ENCODE measurements at regions not wholly inside any gene's neighbourhood (a gene's known extent, or its start where the extent isn't known, plus 50 kb on each side); places are given as distances from the start of the nearest gene placed in this dataset.

DNA sequence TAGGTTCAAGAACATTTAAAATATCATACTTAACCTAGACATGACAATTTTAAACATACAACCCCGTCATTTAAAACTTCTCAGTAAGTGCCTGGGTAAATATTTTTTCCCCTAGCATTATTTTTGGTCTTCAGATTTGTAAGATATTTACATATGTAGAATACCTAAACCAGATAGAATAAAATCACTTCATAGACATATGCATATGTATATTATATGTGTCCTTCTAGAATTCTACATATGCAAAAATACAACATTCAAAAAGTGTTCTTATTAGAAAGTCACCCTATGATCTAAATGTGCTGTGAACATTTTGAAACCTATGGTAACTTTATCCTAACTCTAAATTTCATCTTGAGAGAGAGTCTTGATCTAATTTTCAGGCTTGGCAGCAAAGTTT, 1467.0 kb upstream of the B3GALT2 start:
- H3K4me1 ChIP-seq (ENCODE audit: insufficient read depth, low read length, poor library complexity, severe bottlenecking), result no peaks in the 10 kb centered on the region
- TF ChIP-seq, protein P1, sequence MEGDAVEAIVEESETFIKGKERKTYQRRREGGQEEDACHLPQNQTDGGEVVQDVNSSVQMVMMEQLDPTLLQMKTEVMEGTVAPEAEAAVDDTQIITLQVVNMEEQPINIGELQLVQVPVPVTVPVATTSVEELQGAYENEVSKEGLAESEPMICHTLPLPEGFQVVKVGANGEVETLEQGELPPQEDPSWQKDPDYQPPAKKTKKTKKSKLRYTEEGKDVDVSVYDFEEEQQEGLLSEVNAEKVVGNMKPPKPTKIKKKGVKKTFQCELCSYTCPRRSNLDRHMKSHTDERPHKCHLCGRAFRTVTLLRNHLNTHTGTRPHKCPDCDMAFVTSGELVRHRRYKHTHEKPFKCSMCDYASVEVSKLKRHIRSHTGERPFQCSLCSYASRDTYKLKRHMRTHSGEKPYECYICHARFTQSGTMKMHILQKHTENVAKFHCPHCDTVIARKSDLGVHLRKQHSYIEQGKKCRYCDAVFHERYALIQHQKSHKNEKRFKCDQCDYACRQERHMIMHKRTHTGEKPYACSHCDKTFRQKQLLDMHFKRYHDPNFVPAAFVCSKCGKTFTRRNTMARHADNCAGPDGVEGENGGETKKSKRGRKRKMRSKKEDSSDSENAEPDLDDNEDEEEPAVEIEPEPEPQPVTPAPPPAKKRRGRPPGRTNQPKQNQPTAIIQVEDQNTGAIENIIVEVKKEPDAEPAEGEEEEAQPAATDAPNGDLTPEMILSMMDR (conservative IDR thresholded peaks at IDR 0.05; ENCODE audit: low read length), result no peak
- no peak for TF ChIP-seq EZH2phosphoT487 (IDR thresholded peaks at IDR 0.05; ENCODE audit: borderline replicate concordance, low read depth, low read length)
- H2AFZ ChIP-seq (ENCODE audit: low read length), result no peak overlapping the region
- no peaks in the 10 kb centered on the region for H3K9me2 ChIP-seq (ENCODE audit: insufficient read depth, low read length)
- no peak for DNase-seq (ENCODE audit: low spot score)
- H3K4me3 ChIP-seq (ENCODE audit: low read depth, low read length, poor library complexity, severe bottlenecking), result no peak overlapping the region
- BruUV-seq (replicated peaks), result no TSS peak
- ChIA-PET CTCF (ENCODE audit: unreplicated experiment) (no interaction called here), POLR2A (no interaction called here)
- no peak overlapping the region for H3K27ac ChIP-seq (ENCODE audit: low read depth, low read length, poor library complexity, severe bottlenecking)
- no peaks in the 10 kb centered on the region for H3K79me2 ChIP-seq (ENCODE audit: insufficient read depth, low read depth, low read length)
- H3K4me2 ChIP-seq (ENCODE audit: low read length), result no peak overlapping the region
- H3K36me3 ChIP-seq (ENCODE audit: insufficient read depth, low read length), result no peaks in the 10 kb centered on the region
- H3K9me3 ChIP-seq (ENCODE audit: low read length), result no peaks in the 10 kb centered on the region
- H4K20me1 ChIP-seq (ENCODE audit: insufficient read depth, low read length), result no peaks in the 10 kb centered on the region
- intact Hi-C loops (cut with micrococcal nuclease; ENCODE audit: unreplicated experiment), result no loop called here

DNA sequence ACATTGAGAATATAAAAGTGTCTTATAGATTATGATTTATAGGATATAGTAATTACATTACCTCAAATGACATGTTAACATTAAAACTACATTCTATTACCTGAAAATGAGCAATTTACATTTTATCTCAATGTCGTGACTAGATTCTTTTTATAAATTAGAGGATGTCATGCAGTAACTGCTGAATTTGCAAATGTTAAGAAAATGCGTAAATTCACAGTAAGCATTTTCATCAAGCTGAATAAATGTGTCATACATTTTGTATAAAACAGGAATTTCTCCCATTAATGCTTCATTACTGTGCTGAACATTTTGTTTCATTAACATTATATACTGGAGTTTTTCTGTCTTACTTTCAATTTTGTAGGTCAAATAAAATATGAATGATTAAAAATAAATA, 1460.7 kb upstream of the B3GALT2 start:
- H3K27ac ChIP-seq (ENCODE audit: low read depth, low read length, poor library complexity, severe bottlenecking), result no peak overlapping the region
- no peaks in the 10 kb centered on the region for H3K79me2 ChIP-seq (ENCODE audit: insufficient read depth, low read depth, low read length)
- CTCF ChIA-PET (ENCODE audit: unreplicated experiment), result no interaction called here
- no peak overlapping the region for H3K4me2 ChIP-seq (ENCODE audit: low read length)
- intact Hi-C loops (cut with micrococcal nuclease; ENCODE audit: unreplicated experiment), result no loop called here
- TF ChIP-seq, protein P1 (conservative IDR thresholded peaks at IDR 0.05; ENCODE audit: low read length), result no peak
- TF ChIP-seq EZH2phosphoT487 (IDR thresholded peaks at IDR 0.05; ENCODE audit: borderline replicate concordance, low read depth, low read length), result no peak
- no peaks in the 10 kb centered on the region for H4K20me1 ChIP-seq (ENCODE audit: insufficient read depth, low read length)
- DNase-seq (ENCODE audit: low spot score), result no peak
- H3K36me3 ChIP-seq (ENCODE audit: insufficient read depth, low read length), result no peaks in the 10 kb centered on the region
- H3K4me1 ChIP-seq (ENCODE audit: insufficient read depth, low read length, poor library complexity, severe bottlenecking), result no peaks in the 10 kb centered on the region
- POLR2A ChIA-PET, result interaction anchor here (0.5 kb wide), 1 partner anchor 1115 kb away, joined by 3 read pairs; no protein-coding TSS in a partner anchor
- no peaks in the 10 kb centered on the region for H3K9me2 ChIP-seq (ENCODE audit: insufficient read depth, low read length)
- BruUV-seq (replicated peaks), result no TSS peak
- H3K9me3 ChIP-seq (ENCODE audit: low read length), result no peaks in the 10 kb centered on the region
- H3K4me3 ChIP-seq (ENCODE audit: low read depth, low read length, poor library complexity, severe bottlenecking), result no peak overlapping the region
- H2AFZ ChIP-seq (ENCODE audit: low read length), result no peak overlapping the region

DNA sequence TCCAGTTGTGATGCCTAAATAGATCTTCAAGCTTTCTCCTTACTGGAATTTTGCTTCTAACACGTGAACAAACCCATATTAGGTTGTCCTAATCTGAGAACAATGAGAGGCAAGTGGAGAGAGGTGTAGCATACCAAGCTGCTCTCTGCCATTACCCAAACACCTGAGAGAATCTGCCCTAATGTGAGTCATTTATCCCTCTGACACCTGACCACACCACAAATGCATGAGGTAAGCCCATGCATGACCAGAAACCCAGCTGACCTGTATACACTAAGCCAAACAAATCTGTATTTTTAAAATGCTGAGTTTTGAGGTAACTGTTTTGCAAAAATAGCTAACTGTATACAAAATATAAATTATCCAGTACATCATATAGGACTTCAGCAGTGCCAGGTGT, 1458.1 kb upstream of the B3GALT2 start:
- Histone ChIP-seq H3K79me2 (ENCODE audit: insufficient read depth, low read depth, low read length) (no peaks in the 10 kb centered on the region), H3K4me1 (ENCODE audit: insufficient read depth, low read length, poor library complexity, severe bottlenecking) (no peaks in the 10 kb centered on the region), H3K36me3 (ENCODE audit: insufficient read depth, low read length) (no peaks in the 10 kb centered on the region), H2AFZ (ENCODE audit: low read length) (no peak overlapping the region), H3K27ac (ENCODE audit: low read depth, low read length, poor library complexity, severe bottlenecking) (no peak overlapping the region), H4K20me1 (ENCODE audit: insufficient read depth, low read length) (no peaks in the 10 kb centered on the region), H3K9me2 (ENCODE audit: insufficient read depth, low read length) (no peaks in the 10 kb centered on the region), H3K4me2 (ENCODE audit: low read length) (no peak overlapping the region), H3K4me3 (ENCODE audit: low read depth, low read length, poor library complexity, severe bottlenecking) (no peak overlapping the region), H3K9me3 (ENCODE audit: low read length) (no peaks in the 10 kb centered on the region)
- no peak for DNase-seq (ENCODE audit: low spot score)
- BruUV-seq (replicated peaks), result no TSS peak
- POLR2A ChIA-PET, result interaction anchor here (0.6 to 1.2 kb wide), 3 partner anchors 10 to 15 kb away, joined by 3 to 4 read pairs (median 3); no protein-coding TSS in a partner anchor
- intact Hi-C loops (cut with micrococcal nuclease; ENCODE audit: unreplicated experiment), result no loop called here
- TF ChIP-seq EZH2phosphoT487 (IDR thresholded peaks at IDR 0.05; ENCODE audit: borderline replicate concordance, low read depth, low read length), result no peak
- TF ChIP-seq, protein P1 (conservative IDR thresholded peaks at IDR 0.05; ENCODE audit: low read length), result no peak
- CTCF ChIA-PET (ENCODE audit: unreplicated experiment), result no interaction called here
